ENCODE measurements at regions not wholly inside any gene's neighbourhood (a gene's known extent, or its start where the extent isn't known, plus 50 kb on each side); places are given as distances from the start of the nearest gene placed in this dataset.

DNA sequence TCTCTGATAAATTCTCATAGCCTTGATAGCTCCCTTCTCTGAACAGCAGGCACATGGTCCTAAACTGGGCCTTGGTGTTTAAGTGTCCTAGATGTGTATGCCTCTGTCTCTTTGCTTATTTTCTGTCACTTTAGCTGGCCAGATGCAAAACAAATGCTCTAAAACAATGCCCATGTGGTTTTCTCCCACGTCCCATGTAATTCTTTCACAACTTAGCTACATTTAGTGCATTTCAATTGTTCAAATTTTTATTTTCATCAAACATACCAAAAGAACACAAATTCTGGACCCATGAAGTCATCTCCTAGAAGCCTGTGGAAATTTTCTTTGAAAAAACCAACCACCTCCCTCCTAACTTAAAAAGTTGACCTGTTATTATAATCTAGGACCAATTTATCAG lies 491.3 kb upstream of the AGTR1 start:
- intact Hi-C loops (cut with micrococcal nuclease), result no loop called here
- no peaks in the 10 kb centered on the region for H3K36me3 Mint-ChIP-seq (ENCODE audit: insufficient read depth, unreplicated experiment)
- ChIA-PET POLR2A (no interaction called here), CTCF (no interaction called here)
- no peak for DNase-seq (ENCODE audit: unreplicated experiment)
- H3K27ac Mint-ChIP-seq (ENCODE audit: low read depth, unreplicated experiment), result no peak overlapping the region
- H3K4me1 Mint-ChIP-seq (ENCODE audit: insufficient read depth, unreplicated experiment), result peaks cover 7% of the 10 kb centered on the region
- no TSS peak for BruUV-seq (replicated peaks)
- TF ChIP-seq, protein P1, sequence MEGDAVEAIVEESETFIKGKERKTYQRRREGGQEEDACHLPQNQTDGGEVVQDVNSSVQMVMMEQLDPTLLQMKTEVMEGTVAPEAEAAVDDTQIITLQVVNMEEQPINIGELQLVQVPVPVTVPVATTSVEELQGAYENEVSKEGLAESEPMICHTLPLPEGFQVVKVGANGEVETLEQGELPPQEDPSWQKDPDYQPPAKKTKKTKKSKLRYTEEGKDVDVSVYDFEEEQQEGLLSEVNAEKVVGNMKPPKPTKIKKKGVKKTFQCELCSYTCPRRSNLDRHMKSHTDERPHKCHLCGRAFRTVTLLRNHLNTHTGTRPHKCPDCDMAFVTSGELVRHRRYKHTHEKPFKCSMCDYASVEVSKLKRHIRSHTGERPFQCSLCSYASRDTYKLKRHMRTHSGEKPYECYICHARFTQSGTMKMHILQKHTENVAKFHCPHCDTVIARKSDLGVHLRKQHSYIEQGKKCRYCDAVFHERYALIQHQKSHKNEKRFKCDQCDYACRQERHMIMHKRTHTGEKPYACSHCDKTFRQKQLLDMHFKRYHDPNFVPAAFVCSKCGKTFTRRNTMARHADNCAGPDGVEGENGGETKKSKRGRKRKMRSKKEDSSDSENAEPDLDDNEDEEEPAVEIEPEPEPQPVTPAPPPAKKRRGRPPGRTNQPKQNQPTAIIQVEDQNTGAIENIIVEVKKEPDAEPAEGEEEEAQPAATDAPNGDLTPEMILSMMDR (IDR thresholded peaks at IDR 0.05; ENCODE audit: unreplicated experiment), result no peak
- no peaks in the 10 kb centered on the region for H3K27me3 Mint-ChIP-seq (ENCODE audit: insufficient read depth, unreplicated experiment)
- no peak overlapping the region for H3K4me3 Mint-ChIP-seq (ENCODE audit: unreplicated experiment)
- no peaks in the 10 kb centered on the region for H3K9me3 Mint-ChIP-seq (ENCODE audit: unreplicated experiment)

DNA sequence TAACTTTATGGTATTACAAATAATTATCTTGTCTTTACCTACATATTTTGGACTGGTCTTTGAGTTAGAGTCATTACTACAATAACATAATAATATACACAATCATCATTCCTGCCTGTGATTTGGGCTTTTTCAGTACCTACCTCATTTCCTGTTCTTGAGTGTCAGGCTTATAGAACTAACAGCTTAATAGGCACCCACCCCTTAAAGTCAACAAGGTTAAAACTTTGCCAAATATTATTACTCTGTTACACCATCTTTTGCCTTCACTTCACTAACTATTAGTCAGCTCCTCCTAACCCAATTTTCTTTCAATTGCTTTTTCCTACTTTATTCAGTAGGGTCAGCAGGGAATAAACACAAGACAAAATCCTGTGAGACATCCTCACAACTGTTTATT lies 488.7 kb upstream of the AGTR1 start:
- no peaks in the 10 kb centered on the region for H3K9me3 Mint-ChIP-seq (ENCODE audit: unreplicated experiment)
- intact Hi-C loops (cut with micrococcal nuclease), result no loop called here
- no peak for DNase-seq (ENCODE audit: unreplicated experiment)
- H3K27ac Mint-ChIP-seq (ENCODE audit: low read depth, unreplicated experiment), result no peak overlapping the region
- H3K4me1 Mint-ChIP-seq (ENCODE audit: insufficient read depth, unreplicated experiment), result peaks cover 7% of the 10 kb centered on the region
- ChIA-PET CTCF (no interaction called here), POLR2A (no interaction called here)
- H3K4me3 Mint-ChIP-seq (ENCODE audit: unreplicated experiment), result no peak overlapping the region
- no TSS peak for BruUV-seq (replicated peaks)
- H3K27me3 Mint-ChIP-seq (ENCODE audit: insufficient read depth, unreplicated experiment), result no peaks in the 10 kb centered on the region
- TF ChIP-seq, protein P1 (IDR thresholded peaks at IDR 0.05; ENCODE audit: unreplicated experiment), result no peak
- H3K36me3 Mint-ChIP-seq (ENCODE audit: insufficient read depth, unreplicated experiment), result no peaks in the 10 kb centered on the region

DNA sequence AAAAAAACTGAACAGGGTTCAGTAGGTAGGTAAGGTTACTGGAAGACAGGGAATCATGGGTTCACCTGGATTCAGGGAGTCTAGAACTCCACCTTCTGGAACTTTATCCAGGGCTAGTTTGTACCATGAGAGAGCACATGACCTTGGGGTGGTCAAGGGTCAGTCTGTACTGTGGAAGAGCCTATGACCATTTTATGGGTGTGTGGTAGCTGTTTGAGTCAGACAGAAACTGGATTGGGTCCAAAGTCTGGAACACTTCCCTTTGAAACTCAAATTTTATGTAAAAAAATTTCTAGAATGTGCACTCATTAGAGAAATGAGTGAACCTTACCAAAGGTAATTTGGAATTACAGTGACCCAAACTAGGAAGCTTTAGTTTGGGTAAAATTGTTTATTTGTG lies 486.0 kb upstream of the AGTR1 start:
- intact Hi-C loops (cut with micrococcal nuclease), result no loop called here
- Mint-ChIP-seq H3K36me3 (ENCODE audit: insufficient read depth, unreplicated experiment) (no peaks in the 10 kb centered on the region), H3K9me3 (ENCODE audit: unreplicated experiment) (no peaks in the 10 kb centered on the region), H3K27ac (ENCODE audit: low read depth, unreplicated experiment) (peak overlapping the region; percentile 6), H3K4me3 (ENCODE audit: unreplicated experiment) (no peak overlapping the region), H3K27me3 (ENCODE audit: insufficient read depth, unreplicated experiment) (no peaks in the 10 kb centered on the region), H3K4me1 (ENCODE audit: insufficient read depth, unreplicated experiment) (peaks cover 7% of the 10 kb centered on the region)
- TF ChIP-seq, protein P1 (IDR thresholded peaks at IDR 0.05; ENCODE audit: unreplicated experiment), result no peak
- POLR2A ChIA-PET, result interaction anchor here (0.9 kb wide), 1 partner anchor 9 kb away, joined by 3 read pairs; no protein-coding TSS in a partner anchor
- DNase-seq (ENCODE audit: unreplicated experiment), result peak; percentile 24
- BruUV-seq (replicated peaks), result no TSS peak
- CTCF ChIA-PET, result interaction anchor here (0.6 to 0.7 kb wide), 2 partner anchors 9 to 1388 kb away, joined by 3 read pairs; no protein-coding TSS in a partner anchor

DNA sequence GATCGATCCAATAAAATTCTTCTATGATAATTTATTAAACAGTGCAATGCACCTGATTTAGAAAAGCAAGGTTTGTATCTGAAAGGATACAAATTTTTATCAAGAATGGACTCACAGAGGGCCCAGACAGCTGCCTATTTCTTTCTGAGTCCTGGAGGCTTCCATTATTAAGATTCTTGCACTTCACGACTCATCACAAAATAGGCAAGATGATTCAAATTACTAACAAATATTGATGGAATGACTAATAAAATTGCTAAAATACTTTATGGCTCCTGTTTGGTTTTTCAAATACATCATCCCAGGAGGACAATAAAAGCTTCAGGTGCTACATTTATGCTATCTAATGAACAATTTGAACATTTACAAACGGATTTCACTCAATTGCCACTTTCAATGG lies 483.0 kb upstream of the AGTR1 start:
- Mint-ChIP-seq H3K4me3 (ENCODE audit: unreplicated experiment) (no peak overlapping the region), H3K4me1 (ENCODE audit: insufficient read depth, unreplicated experiment) (peaks cover 5% of the 10 kb centered on the region), H3K36me3 (ENCODE audit: insufficient read depth, unreplicated experiment) (no peaks in the 10 kb centered on the region), H3K27ac (ENCODE audit: low read depth, unreplicated experiment) (no peak overlapping the region), H3K27me3 (ENCODE audit: insufficient read depth, unreplicated experiment) (no peaks in the 10 kb centered on the region), H3K9me3 (ENCODE audit: unreplicated experiment) (no peaks in the 10 kb centered on the region)
- DNase-seq (ENCODE audit: unreplicated experiment), result no peak
- CTCF ChIA-PET, result no interaction called here
- BruUV-seq (replicated peaks), result no TSS peak
- intact Hi-C loops (cut with micrococcal nuclease), result no loop called here
- POLR2A ChIA-PET, result no interaction called here
- TF ChIP-seq, protein P1 (IDR thresholded peaks at IDR 0.05; ENCODE audit: unreplicated experiment), result no peak
